K562 (cell line): ENCODE measurements at regions not wholly inside any gene's neighbourhood (a gene's known extent, or its start where the extent isn't known, plus 50 kb on each side); places are given as distances from the start of the nearest gene placed in this dataset.

ENCODE experiments used
- ATAC-seq: fragments of 200-7000 bp; cut with Tn5 transposase; 3 replicates; pipeline ENCODE4 v1.9.1; 2020; ENCODE audit warnings: moderate library complexity
- BruUV-seq: library from RNA; stranded (reverse); fragments of 400-500 nt; replicated peaks from 2 replicates; lab custom pipeline; 2021; lab: Mats Ljungman, UMichigan
- CTCF ChIA-PET: fragments of 300-600 bp; formaldehyde crosslinking; extraction: SDS; loops from one replicate; lab custom pipeline; 2021; ENCODE audit warnings: low intra/inter-chr PET ratio; lab: Yijun Ruan, JAX
- POLR2A ChIA-PET: fragments of 300-600, 350-650 bp; sonication (Branson Sonifier 250); formaldehyde crosslinking; extraction: SDS; loops from one replicate; lab custom pipeline; 2021; ENCODE audit warnings: antibody characterized with exemption, inconsistent platforms; lab: Yijun Ruan, JAX
- DNase-seq, 4 experiments: peaks; one replicate each; pipeline versions ENCODE4 v3.0.0 to v3.0.0-alpha.2; 2011 to 2018; ENCODE audit warnings: low spot score in 3 of 4, mixed read lengths in 3 of 4; ENCODE audit errors: extremely low read depth in 1 of 4
- FAIRE-seq: peaks from 2 replicates; lab custom pipeline; 2011; peaks lifted over from hg19 to GRCh38; lab: Jason Lieb, UNC
- H2AFZ ChIP-seq: 2 replicates; pipeline ENCODE4 v1.6.0; 2011; ENCODE audit warnings: low read depth, low read length, control low read depth, inconsistent platforms
- H3K27ac ChIP-seq: fragments of 200-600 bp; 3 replicates; pipeline ENCODE4 v1.8.0; 2011; ENCODE audit warnings: low read depth, mild to moderate bottlenecking, control low read depth, inconsistent platforms, low read length, moderate library complexity, mixed read lengths; ENCODE audit errors: extremely low read depth
- H3K27me3 ChIP-seq, 2 experiments: fragments of 300-600 bp in 1 of 2; 2 replicates in 1 of 2; 3 replicates in 1 of 2; pipeline versions ENCODE4 v1.6.0 to v1.8.0; 2011; ENCODE audit warnings: inconsistent platforms in 2 of 2, low read length in 2 of 2, mild to moderate bottlenecking in 1 of 2, mixed read lengths in 1 of 2, moderate library complexity in 1 of 2; ENCODE audit not compliant: control insufficient read depth in 2 of 2, insufficient read depth in 2 of 2
- H3K36me3 ChIP-seq: fragments of 300-600 bp; 3 replicates; pipeline ENCODE4 v1.8.0; 2011; ENCODE audit warnings: mild to moderate bottlenecking, low read length, inconsistent platforms; ENCODE audit not compliant: control insufficient read depth, insufficient read depth
- H3K4me1 ChIP-seq, 2 experiments: fragments of 200-600 bp in 1 of 2; replicated peaks in 1 of 2; 2 replicates in 1 of 2; 3 replicates in 1 of 2; pipeline versions ENCODE4 v1.5.1 to v1.8.0; 2011; ENCODE audit warnings: inconsistent platforms in 2 of 2, low read length in 2 of 2, mild to moderate bottlenecking in 1 of 2, mixed read lengths in 1 of 2, moderate library complexity in 1 of 2; ENCODE audit not compliant: control insufficient read depth in 2 of 2, insufficient read depth in 2 of 2
- H3K4me2 ChIP-seq: 2 replicates; pipeline ENCODE4 v1.6.1; 2011; ENCODE audit warnings: low read length, control low read depth, inconsistent platforms, mixed read lengths; ENCODE audit not compliant: insufficient read depth
- H3K4me3 ChIP-seq: fragments of 200-600 bp; sonication (generic), shearing (Covaris generic); 2 replicates; pipeline ENCODE4 v1.5.1; 2016; ENCODE audit warnings: control low read depth, inconsistent platforms
- H3K79me2 ChIP-seq: fragments of 200-600 bp; 3 replicates; pipeline ENCODE4 v1.8.0; 2011; ENCODE audit warnings: low read length, inconsistent platforms; ENCODE audit not compliant: control insufficient read depth, insufficient read depth
- H3K9ac ChIP-seq, 2 experiments: 2 replicates each; pipeline versions ENCODE4 v1.6.0 to v1.6.1; 2011; ENCODE audit warnings: low read depth in 2 of 2, low read length in 2 of 2, control low read depth in 1 of 2, inconsistent platforms in 1 of 2, mild to moderate bottlenecking in 1 of 2, mixed read lengths in 1 of 2; ENCODE audit not compliant: insufficient read depth in 1 of 2
- H3K9me1 ChIP-seq: one replicate; pipeline ENCODE4 v1.6.0; 2011; ENCODE audit warnings: inconsistent platforms, mild to moderate bottlenecking, low read length, moderate library complexity; ENCODE audit not compliant: control insufficient read depth, insufficient read depth
- H3K9me3 ChIP-seq: replicated peaks from 2 replicates; pipeline ENCODE4 v1.5.1; 2011; ENCODE audit warnings: low read depth, low read length, inconsistent platforms; ENCODE audit not compliant: control insufficient read depth, insufficient read depth
- H4K20me1 ChIP-seq: replicated peaks from 2 replicates; pipeline ENCODE4 v1.6.1; 2011; ENCODE audit warnings: low read length, inconsistent platforms, mixed read lengths; ENCODE audit not compliant: control insufficient read depth, insufficient read depth
- ARNT ChIP-seq, 2 experiments: fragments of 450-650 bp; IDR thresholded peaks; 2 replicates each; pipeline ENCODE4 v1.6.1; 2016; ENCODE audit warnings: mild to moderate bottlenecking in 1 of 2
- CREM ChIP-seq: IDR thresholded peaks from 2 replicates; pipeline ENCODE4 v1.6.1; 2014; ENCODE audit warnings: antibody characterized with exemption, low read depth
- GABPA ChIP-seq: fragments of 200-800 bp; sonication (Bioruptor generic); conservative IDR thresholded peaks from 2 replicates; pipeline ENCODE4 v1.6.1; 2016; ENCODE audit warnings: low read depth, missing genetic modification characterization, missing compliant biosample characterization
- HNRNPLL ChIP-seq: fragments of 200-400 bp; formaldehyde crosslinking; IDR thresholded peaks from 2 replicates; pipeline ENCODE4 v1.6.1; 2017; ENCODE audit warnings: low read length, low read depth, mild to moderate bottlenecking; ENCODE audit not compliant: poor library complexity, severe bottlenecking
- HOXB6 ChIP-seq: fragments of 250-450 bp; sonication (Bioruptor Pico); IDR thresholded peaks from 2 replicates; pipeline ENCODE4 v1.5.1; 2022; ENCODE audit warnings: mild to moderate bottlenecking, borderline replicate concordance
- JUN ChIP-seq, 2 experiments: sonication (generic) in 1 of 2; formaldehyde crosslinking in 1 of 2; IDR thresholded peaks; 2 replicates each; pipeline versions ENCODE4 v1.6.1 to v1.8.0; 2012 to 2022; ENCODE audit warnings: borderline replicate concordance in 2 of 2, mild to moderate bottlenecking in 2 of 2, improper control_type of control experiment in 1 of 2, low read depth in 1 of 2, low read length in 1 of 2, missing genetic modification reagents in 1 of 2
- MNT ChIP-seq, 2 experiments: fragments of 450-650 bp; conservative IDR thresholded peaks; 2 replicates each; pipeline ENCODE4 v1.6.1; 2017; ENCODE audit warnings: mild to moderate bottlenecking in 2 of 2, moderate library complexity in 2 of 2
- NELFE ChIP-seq: IDR thresholded peaks from 2 replicates; pipeline ENCODE4 v1.6.1; 2011; ENCODE audit warnings: mild to moderate bottlenecking; ENCODE audit not compliant: insufficient read depth, insufficient read length
- NR2C1 ChIP-seq, 2 experiments: fragments of 450-650 bp; IDR thresholded peaks; 2 replicates each; pipeline ENCODE4 v1.6.1; 2017; ENCODE audit warnings: mild to moderate bottlenecking in 2 of 2, antibody characterized with exemption in 1 of 2, inconsistent platforms in 1 of 2, missing compliant biosample characterization in 1 of 2, missing genetic modification characterization in 1 of 2
- RCOR1 ChIP-seq, 2 experiments: IDR thresholded peaks; 2 replicates each; pipeline ENCODE4 v1.6.1; 2012; ENCODE audit warnings: low read depth in 2 of 2, low read length in 2 of 2, borderline replicate concordance in 1 of 2, improper control_type of control experiment in 1 of 2
- RHOXF2B ChIP-seq: fragments of 250-450 bp; sonication (Bioruptor Pico); conservative IDR thresholded peaks from 2 replicates; pipeline ENCODE4 v1.5.1; 2021
- SIRT6 ChIP-seq: IDR thresholded peaks from one replicate; pipeline ENCODE4 v1.6.1; 2012; ENCODE audit warnings: low read depth, mild to moderate bottlenecking, control low read depth, inconsistent platforms, low read length, moderate library complexity
- ZNF277 ChIP-seq: fragments of 250-450 bp; sonication (Bioruptor Pico); IDR thresholded peaks from 2 replicates; pipeline ENCODE4 v1.8.0; 2022; ENCODE audit warnings: inconsistent platforms, mild to moderate bottlenecking, moderate library complexity, borderline replicate concordance
- ZNF311 ChIP-seq: fragments of 250-450 bp; sonication (Bioruptor Pico); IDR thresholded peaks from 2 replicates; pipeline ENCODE4 v1.4.0; 2020; ENCODE audit warnings: mild to moderate bottlenecking, moderate library complexity
- ZNF668 ChIP-seq: fragments of 250-450 bp; sonication (Bioruptor Pico); IDR thresholded peaks from 2 replicates; pipeline ENCODE4 v1.8.0; 2022; ENCODE audit warnings: mild to moderate bottlenecking, inconsistent platforms
- ZNF707 ChIP-seq: fragments of 250-450 bp; sonication (Bioruptor Pico); conservative IDR thresholded peaks from 2 replicates; pipeline ENCODE4 v1.8.0; 2022; ENCODE audit warnings: inconsistent platforms, mild to moderate bottlenecking, moderate library complexity
- WGBS: fragments of 100-300 bp; shearing (Covaris generic); methylation state at CpG from one replicate; pipeline ENCODE4 v1.1.6; 2016; ENCODE audit warnings: low coverage, mixed read lengths; ENCODE audit not compliant: insufficient coverage; ENCODE audit errors: missing lambda C conversion rate; 5-methylcytosine and 5-hydroxymethylcytosine counted together
- in situ Hi-C: fragments of 300-500 bp; cut with MboI; formaldehyde crosslinking; loops from 4 replicates; pipeline ENCODE4 v1.15.0; 2018; ENCODE audit warnings: inconsistent platforms, mixed read lengths
- intact Hi-C: fragments of 100-400 bp; cut with micrococcal nuclease; formaldehyde crosslinking; loops from 2 replicates; pipeline ENCODE4 v1.14.2; 2022
- TF ChIP-seq, protein P1 (sequence below): fragments of 250-450 bp; sonication (Bioruptor Pico); IDR thresholded peaks from 2 replicates; pipeline ENCODE4 v1.8.0; 2022; ENCODE audit warnings: inconsistent platforms

GRCh38 chr13:76519685-76520084 lies 366.5 kb downstream of the KCTD12 start:
- intact Hi-C loops (no loop called here), in situ Hi-C loops (no loop called here)
- CTCF ChIA-PET, result no interaction called here
- Histone ChIP-seq H3K9me3 (no peaks in the 10 kb centered on the region), H3K9ac (no peak overlapping the region), H2AFZ (no peak overlapping the region), H3K27me3 (no peaks in the 10 kb centered on the region), H3K9me1 (no peaks in the 10 kb centered on the region), H3K4me3 (no peak overlapping the region), H3K27ac (no peak overlapping the region), H3K79me2 (no peaks in the 10 kb centered on the region), H3K4me1 (no peaks in the 10 kb centered on the region), H4K20me1 (no peaks in the 10 kb centered on the region), H3K36me3 (no peaks in the 10 kb centered on the region), H3K4me2 (no peak overlapping the region)
- no peak for ATAC-seq
- DNase-seq, result no peak
- no TSS peak for BruUV-seq
- WGBS, result 0% methylated on average over 6 of the region's 7 CpGs
- no peak for FAIRE-seq
- POLR2A ChIA-PET, result no interaction called here
- TF ChIP-seq ARNT (IDR thresholded peaks at IDR 0.05) (no peak), ZNF311 (CRISPR knock-in tag) (no peak), RHOXF2B (CRISPR knock-in tag) (no peak), RCOR1 (IDR thresholded peaks at IDR 0.05; ENCODE audit: borderline replicate concordance in 1 of 2, low read depth in 2 of 2, low read length in 2 of 2) (no peak), CREM (no peak), NR2C1 (IDR thresholded peaks at IDR 0.05) (no peak), NR2C1 (tag; IDR thresholded peaks at IDR 0.05) (no peak), ZNF707 (CRISPR knock-in tag) (no peak), GABPA (tag) (no peak), ZNF277 (no peak), HOXB6 (CRISPR knock-in tag) (no peak), ZNF668 (CRISPR knock-in tag) (no peak), JUN (IDR thresholded peaks at IDR 0.05; ENCODE audit: borderline replicate concordance, low read depth, low read length) (no peak), JUN (CRISPR knock-in tag; IDR thresholded peaks at IDR 0.05; ENCODE audit: borderline replicate concordance) (no peak), NELFE (no peak), HNRNPLL (no peak), SIRT6 (no peak), MNT (conservative IDR thresholded peaks at IDR 0.05) (no peak)
- TF ChIP-seq, protein P1, sequence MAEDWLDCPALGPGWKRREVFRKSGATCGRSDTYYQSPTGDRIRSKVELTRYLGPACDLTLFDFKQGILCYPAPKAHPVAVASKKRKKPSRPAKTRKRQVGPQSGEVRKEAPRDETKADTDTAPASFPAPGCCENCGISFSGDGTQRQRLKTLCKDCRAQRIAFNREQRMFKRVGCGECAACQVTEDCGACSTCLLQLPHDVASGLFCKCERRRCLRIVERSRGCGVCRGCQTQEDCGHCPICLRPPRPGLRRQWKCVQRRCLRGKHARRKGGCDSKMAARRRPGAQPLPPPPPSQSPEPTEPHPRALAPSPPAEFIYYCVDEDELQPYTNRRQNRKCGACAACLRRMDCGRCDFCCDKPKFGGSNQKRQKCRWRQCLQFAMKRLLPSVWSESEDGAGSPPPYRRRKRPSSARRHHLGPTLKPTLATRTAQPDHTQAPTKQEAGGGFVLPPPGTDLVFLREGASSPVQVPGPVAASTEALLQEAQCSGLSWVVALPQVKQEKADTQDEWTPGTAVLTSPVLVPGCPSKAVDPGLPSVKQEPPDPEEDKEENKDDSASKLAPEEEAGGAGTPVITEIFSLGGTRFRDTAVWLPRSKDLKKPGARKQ (CRISPR knock-in tag), result no peak
